ENCODE measurements at regions not wholly inside any gene's neighbourhood (a gene's known extent, or its start where the extent isn't known, plus 50 kb on each side); places are given as distances from the start of the nearest gene placed in this dataset.

- no peak for DNase-seq
Observed at GRCh38 chr3:72144773-72145505, 360.0 kb upstream of the PROK2 start.

DNA sequence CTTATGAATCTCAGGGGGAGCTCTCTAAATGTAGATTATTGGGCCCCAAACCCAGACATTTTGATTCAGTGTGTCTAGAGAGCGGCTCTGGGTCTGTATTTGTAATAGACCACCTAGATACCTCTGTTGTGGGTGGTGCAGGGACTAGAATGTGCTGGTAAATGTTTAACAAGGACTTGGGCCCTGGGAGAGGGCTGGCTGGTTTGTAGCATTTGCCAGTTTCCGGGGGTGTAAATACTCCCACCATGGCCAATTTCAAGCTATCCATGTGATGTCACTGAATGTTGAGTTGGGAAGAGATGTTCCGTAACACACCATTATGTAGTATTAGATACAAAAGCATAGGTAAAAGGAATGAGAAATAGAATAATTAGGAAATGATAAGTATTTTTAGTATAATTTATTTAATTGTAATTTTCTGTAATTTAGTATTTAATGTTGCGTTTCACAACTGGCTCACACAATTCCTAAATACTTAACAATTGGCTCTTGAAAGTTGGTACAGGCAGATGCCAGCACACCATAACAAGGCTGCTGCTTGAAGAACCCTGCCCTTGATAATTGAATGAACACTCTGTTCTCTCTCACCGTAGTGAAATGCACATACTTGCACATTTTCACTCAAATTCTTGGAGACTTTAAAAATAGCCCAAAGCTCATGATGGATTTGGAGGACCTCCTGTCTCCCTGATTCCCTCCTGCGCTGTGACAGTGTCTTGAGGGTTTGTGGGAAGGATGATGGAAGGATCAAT is 359.2 kb upstream of the PROK2 start:
- no peak for DNase-seq

DNA sequence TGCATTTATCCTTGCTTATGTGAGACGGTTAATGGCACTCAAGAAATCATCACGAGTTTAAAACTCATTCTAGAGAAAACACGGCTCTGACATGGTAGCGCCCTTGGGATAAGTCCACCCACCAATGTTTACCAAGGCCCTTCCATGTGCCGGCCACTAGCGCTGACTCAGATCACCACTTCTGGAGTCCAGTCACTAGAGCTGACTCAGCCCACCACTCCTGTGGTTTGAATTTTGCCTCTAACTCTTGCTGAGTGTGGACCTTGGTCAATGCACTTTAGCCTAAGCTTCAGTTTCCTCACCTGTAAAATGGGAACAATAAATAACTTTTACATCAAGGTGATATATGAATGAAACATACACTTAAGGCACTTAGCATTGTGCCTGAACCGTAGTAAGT is 358.4 kb upstream of the PROK2 start:
- no peak for DNase-seq

DNA sequence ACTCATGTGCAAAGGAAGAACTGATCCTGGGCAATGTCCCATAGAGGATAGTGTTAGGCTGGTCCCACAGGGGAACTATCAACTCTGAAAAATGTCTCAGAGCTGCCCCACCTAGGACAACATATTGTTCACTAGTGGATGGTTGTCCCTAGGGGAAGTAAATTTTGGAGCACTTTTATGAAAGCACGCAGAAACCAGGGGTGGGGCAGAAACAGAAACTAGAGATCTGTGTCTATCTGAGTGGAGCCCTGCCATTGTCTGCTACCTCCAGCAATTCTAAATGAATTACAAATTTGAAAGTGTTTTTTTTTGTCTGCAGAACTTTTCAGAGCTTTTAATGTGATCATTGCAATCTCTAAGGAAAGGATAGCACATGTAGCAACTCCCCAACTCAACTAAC is 357.1 kb upstream of the PROK2 start:
- DNase-seq: no peak

DNA sequence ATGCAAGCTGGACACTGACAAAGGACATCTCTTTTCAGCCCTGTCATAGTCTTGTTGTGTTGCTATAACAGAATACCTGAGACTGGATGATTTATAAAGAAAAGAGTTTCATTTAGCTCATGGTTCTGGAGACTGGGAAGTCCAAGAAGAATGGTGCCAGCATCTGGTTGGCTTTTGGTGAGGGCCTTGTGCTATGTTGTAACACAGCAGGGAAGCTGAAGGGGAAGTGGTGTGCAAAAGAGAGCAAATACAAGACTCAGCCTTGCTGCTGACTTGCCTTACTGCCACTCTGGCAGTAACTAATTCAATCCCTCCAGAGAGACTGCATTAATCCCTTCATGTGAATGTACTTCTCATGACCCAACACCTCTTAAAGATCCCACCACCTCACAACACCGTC is 356.3 kb upstream of the PROK2 start:
- no peak for DNase-seq

DNA sequence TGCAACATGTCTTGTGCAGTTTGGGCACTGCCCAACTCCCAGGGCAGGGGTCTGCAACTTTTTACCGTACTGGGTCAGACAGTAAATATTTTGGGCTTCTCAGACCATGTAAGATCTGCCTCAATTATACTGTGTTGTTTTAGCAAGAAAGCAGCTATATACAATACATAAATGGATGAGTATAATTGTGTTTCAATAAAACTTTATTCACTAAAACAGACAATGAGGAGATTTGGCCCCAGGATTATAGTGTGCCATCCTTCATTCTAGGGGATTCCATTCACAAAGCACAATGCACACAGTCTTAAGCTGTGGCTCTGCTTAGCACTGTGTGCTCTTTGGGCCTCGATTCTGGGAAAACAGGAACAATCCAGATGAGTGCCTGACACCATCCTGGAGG is 354.4 kb upstream of the PROK2 start:
- no peak for DNase-seq

GRCh38 chr3:72137865-72138861 is 353.2 kb upstream of the PROK2 start:
- no peak for DNase-seq

GRCh38 chr3:72135636-72136035 is 350.7 kb upstream of the PROK2 start:
- DNase-seq: no peak

GRCh38 chr3:72134989-72135451 is 350.1 kb upstream of the PROK2 start:
- no peak for DNase-seq

DNA sequence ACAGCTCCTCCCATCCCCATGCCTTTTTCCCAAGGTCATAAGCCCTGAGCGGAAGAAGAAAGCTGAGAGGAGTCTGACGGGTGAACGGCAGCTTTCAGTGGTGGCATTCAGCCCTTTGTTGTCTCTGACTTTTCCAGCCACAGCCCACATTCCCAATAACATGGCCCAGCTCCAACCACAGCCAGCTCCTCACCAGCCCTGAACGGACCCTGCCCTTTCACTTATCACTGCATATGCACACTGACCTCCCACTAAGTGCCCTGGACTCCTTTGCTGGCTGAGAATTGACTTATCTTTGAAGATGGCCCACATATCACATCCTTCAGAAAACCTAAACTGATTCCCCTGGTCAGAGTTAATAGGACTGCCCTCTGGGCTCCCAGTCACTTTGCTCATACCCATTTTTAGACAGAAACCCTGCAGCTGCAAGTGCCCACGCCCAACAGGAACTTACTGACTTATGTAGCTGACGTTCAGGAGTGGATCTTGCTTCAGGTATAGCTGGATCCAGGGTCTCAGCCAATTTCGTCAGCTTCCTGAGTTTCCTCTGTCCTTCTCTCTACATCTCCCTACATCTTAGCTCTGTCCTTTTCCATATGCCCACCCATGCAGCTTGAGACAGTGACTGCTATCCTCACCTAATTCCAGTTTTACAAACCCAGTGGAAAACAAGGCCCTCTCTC is 348.5 kb upstream of the PROK2 start:
- no peak for DNase-seq

DNA sequence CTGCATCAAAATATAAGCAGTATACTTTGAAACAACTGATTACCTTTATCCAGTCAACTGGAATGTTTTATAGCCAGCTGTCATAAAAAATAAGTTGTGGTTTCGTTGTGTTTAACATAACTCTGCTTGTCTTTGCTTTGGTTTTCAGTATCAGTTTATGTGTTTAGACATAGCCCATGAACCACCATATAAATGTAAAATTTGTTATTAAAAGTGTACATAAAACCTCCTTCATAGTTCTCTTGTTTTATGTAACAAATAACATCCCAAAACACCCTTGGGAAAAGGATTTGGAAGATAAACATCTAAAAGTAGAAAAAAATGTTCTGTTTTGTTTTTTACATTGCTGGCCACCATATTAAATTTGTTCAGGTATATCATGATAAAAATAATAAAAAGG is 347.0 kb upstream of the PROK2 start:
- DNase-seq: no peak

DNA sequence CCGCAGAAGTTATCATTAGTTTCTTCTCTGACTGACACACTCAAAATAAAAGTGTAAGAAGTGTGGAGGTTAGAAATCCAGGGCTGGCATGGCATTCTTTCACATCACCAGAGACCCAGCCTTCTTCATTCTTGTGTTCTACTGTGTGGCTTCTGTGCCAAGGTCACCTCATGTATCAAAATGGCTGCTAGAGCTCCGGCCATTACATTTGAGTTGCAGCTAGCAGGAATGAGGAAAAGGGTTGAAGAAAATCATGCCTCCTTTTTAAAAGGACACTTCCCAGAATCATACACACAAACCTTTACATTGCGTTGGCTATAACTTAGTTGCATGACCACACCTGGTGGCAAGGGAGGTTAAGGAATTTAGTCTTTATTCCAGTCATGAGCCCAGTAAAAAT is 345.6 kb upstream of the PROK2 start:
- DNase-seq: no peak

DNA sequence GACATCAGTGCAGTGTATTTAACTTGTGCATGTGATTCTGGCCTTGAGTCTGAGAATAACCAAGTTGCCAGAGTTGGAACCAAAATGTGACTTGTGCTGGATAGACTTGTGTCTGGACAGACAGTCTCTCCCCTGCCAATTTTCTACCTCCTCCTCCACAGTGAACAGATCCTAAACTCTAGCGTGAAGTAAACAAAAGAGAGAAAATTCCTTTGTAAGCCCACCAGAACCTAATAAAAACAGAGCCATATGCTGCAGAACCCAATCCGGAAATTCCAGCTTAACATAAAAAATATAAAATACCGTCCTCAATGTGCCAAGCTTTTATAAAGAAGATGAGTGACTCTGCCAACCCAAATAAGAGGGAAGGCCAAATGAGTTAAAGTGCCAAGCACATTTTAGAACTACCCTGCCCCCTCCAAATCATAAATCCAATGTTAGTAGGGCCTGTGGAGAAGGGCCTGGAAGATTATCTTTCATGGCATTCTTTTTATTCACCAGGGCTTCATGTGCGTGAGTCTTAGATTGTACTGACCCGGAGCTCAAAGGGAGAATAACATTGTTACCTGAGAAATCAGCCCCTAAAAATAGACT is 344.6 kb upstream of the PROK2 start:
- DNase-seq: no peak

DNA sequence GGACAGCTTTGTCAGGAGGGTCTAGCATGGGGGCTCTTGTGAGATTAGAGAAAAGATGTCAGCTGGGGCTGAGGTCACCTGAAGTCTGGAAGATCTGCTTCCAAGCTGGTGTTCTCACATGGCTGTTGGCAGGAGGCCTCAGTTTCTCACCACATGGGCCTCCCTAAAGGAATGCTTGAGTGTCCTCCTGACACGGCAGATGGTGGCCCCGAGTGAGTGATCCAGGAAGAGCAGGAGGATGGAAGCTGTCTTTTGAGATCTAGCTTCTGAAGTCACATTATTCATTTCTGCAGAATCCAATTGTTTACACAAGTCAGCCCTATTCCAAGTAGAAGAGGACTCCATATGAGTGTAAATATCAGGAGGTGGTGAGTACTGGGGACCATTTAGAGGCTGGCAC is 344.0 kb upstream of the PROK2 start:
- no peak for DNase-seq

DNA sequence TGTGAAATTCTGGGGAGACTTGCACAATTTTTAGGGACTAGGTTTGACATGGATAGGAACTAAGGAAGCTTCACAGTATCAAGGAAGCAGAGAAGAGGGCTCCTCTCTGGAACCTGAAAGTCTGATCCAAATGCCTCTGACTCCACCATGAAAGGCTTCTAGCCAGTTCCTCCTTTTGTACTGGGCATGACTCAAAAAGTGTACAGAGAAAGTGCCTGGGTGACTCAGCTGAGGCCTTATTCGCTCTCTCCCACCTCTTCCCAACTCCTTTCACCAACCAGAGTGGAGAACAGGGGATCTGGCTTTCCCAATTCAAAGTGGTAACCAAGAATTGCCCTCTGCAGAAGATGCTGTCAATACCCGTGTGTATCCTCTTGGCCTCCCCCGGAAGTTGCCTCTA is 342.9 kb upstream of the PROK2 start:
- DNase-seq: no peak

DNA sequence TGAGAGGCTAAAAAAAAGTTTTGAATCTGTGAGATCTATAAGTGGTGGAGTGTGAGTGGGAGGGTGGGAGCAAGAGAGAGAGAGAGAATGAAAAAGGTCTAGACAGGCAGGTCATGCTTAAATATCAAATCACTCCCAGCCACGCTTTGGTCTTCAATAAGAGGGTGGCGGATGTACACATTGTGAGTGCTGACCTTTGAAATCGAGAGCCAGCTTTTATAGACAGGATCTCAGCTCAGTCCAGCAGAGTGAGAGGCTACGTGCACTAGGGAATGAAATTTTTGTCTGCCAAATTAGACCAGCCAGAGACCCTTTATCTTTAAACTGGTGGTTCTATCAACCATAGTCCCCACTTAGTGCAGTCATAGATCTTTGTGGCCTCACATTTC is 342.3 kb upstream of the PROK2 start:
- no peak for DNase-seq

DNA sequence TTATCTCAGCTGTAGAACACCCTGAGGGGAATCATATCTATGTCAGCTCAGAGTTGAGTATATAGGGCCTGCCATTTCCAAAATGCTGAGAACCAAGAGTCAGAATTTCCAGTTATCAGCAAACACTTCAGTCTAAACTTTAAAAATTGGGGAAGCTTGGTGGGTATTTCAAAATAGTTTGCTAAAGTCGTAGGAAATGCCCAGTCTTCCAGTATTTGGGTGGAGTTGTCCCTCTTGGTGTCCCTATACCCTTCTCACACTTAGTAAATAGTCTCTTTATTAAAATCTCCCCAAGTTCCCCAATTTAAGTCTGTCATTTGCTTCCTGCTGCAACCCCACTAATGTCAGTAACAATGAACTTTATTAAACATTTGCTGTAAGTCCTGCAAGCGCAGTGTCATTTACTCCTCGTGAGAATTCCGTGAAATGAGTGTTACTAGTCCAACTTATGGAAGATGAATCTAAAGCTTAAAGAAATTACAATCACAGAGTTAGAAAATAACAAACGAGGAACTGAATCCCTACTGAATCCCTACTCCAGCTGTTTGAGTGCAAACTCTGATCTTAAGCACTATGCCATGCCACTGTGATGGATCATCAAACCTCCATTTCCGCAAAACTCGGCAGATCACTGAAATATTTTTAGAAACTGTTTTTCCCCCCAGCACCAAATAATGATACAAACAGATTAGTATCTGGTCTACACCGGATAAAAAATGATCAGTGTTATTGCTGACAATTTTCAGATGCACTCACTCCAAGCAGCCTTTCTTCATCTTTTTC is 341.7 kb upstream of the PROK2 start:
- no peak for DNase-seq

DNA sequence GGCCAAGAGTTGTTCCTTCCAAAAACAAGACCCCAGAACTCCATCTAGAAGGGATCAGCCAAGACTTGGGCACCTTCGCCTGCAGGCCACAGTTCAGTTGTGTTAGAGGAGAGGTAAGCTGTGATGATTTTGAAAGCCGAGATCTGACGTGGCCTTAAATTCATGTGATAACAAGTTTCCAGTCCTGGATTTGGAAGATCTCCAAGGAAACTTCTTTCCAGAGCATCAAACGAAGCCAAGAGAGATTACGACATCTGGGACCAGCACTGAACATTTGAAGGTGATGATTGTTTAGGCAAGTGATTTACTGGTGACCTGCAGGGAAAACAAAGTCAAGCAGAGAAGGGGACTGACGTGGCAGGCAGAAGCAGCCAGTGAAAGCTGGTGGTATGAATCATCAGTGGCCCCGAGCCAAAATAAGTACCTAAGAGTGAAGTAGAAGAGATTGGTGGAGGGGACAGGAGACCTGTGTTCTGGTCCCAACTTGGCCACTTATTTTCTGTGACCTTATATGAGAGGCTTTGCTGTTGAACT is 339.0 kb upstream of the PROK2 start:
- no peak for DNase-seq

DNA sequence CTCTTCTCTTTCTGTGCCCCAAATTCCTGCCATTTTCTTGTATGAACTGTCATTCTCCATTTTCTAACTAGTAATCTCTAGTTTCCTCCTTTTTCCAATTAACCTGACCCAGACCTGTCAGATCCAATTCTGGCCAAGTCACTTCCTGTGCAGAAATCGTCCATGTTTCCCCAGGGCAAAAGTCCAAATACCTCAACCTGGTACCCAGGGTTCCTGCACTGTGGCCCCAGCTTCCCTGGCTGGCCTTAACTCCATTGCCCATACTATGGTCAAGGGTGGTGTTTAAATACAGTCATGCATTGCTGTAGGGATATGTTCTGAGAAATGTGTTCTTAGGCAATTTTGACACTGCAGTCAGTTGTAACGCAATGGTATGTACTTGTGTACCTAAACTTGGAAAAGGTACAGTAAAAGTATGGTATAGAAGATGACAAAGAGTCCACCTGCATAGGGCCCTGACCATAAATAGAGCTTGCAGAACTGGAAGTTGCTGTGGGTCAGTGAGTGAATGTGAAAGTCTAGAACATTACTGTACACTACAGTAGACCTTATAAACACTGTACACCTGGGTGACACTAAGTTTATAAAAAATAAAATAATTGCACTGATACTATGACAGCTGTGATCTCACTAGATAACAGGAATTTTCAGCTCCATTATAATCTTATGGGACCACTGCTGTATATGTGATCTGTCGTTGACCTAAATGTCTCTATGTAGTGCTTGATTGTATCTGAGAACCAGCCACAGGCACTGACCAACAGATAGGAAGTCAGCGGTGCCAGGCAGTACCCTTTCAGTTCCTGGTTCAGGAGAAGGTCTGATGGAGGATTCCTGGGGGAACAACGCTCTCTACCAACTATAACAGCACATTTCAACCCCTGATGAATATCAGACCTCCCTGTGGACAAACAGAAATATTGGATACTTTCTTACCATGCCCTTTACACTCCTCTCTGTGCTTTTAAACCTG is 336.1 kb upstream of the PROK2 start:
- DNase-seq: no peak

GRCh38 chr3:72120039-72120438 is 335.1 kb upstream of the PROK2 start:
- DNase-seq: no peak

Measured in NCI-H2107 (cell line).